ENCODE measurements at regions not wholly inside any gene's neighbourhood (a gene's known extent, or its start where the extent isn't known, plus 50 kb on each side); places are given as distances from the start of the nearest gene placed in this dataset.
A peak's percentile ranks its signal among the peaks of the same experiment; 100 is the strongest.

GRCh38 chr14:54175298-54175942 lies 218.8 kb upstream of the BMP4 start:
- peak; percentile 87 for DNase-seq (ENCODE audit: low spot score)

GRCh38 chr14:54177019-54177418 lies 219.8 kb upstream of the CDKN3 start:
- DNase-seq (ENCODE audit: low spot score), result no peak

- DNase-seq (ENCODE audit: low spot score), result peak; percentile 69
Observed at GRCh38 chr14:54177641-54178621, 218.9 kb upstream of the CDKN3 start.

- DNase-seq (ENCODE audit: low spot score), result no peak
Observed at GRCh38 chr14:54182419-54183045, 214.3 kb upstream of the CDKN3 start.

- DNase-seq (ENCODE audit: low spot score), result no peak
Observed at GRCh38 chr14:54186821-54187763, 209.7 kb upstream of the CDKN3 start.

GRCh38 chr14:54188064-54188666 lies 208.6 kb upstream of the CDKN3 start:
- no peak for DNase-seq (ENCODE audit: low spot score)

- DNase-seq (ENCODE audit: low spot score), result no peak
Observed at GRCh38 chr14:54189333-54189732, 207.5 kb upstream of the CDKN3 start.

- DNase-seq (ENCODE audit: low spot score), result peak; percentile 41
Observed at GRCh38 chr14:54189748-54190354, 207.0 kb upstream of the CDKN3 start.

- DNase-seq (ENCODE audit: low spot score), result no peak
Observed at GRCh38 chr14:54191846-54192245, 205.0 kb upstream of the CDKN3 start.

GRCh38 chr14:54192610-54193009 lies 204.2 kb upstream of the CDKN3 start:
- no peak for DNase-seq (ENCODE audit: low spot score)

GRCh38 chr14:54193871-54194270 lies 202.9 kb upstream of the CDKN3 start:
- DNase-seq (ENCODE audit: low spot score), result no peak

- no peak for DNase-seq (ENCODE audit: low spot score)
Observed at GRCh38 chr14:54194501-54194900, 202.3 kb upstream of the CDKN3 start.

- DNase-seq (ENCODE audit: low spot score), result no peak
Observed at GRCh38 chr14:54197369-54197768, 199.4 kb upstream of the CDKN3 start.

- no peak for DNase-seq (ENCODE audit: low spot score)
Observed at GRCh38 chr14:54200726-54201125, 196.1 kb upstream of the CDKN3 start.

- DNase-seq (ENCODE audit: low spot score), result no peak
Observed at GRCh38 chr14:54202288-54202687, 194.5 kb upstream of the CDKN3 start.

- no peak for DNase-seq (ENCODE audit: low spot score)
Observed at GRCh38 chr14:54206516-54206915, 190.3 kb upstream of the CDKN3 start.

- no peak for DNase-seq (ENCODE audit: low spot score)
Observed at GRCh38 chr14:54207075-54207474, 189.7 kb upstream of the CDKN3 start.

- no peak for DNase-seq (ENCODE audit: low spot score)
Observed at GRCh38 chr14:54207476-54208462, 189.0 kb upstream of the CDKN3 start.

- no peak for DNase-seq (ENCODE audit: low spot score)
Observed at GRCh38 chr14:54208751-54209150, 188.1 kb upstream of the CDKN3 start.
